SK-N-SH (cell line): ENCODE measurements at regions not wholly inside any gene's neighbourhood (a gene's known extent, or its start where the extent isn't known, plus 50 kb on each side); places are given as distances from the start of the nearest gene placed in this dataset.

Experiments used
- CTCF ChIA-PET: fragments of 300-600, 350-600 bp; formaldehyde crosslinking; extraction: SDS; loops from one replicate; lab custom pipeline; 2021; lab: Yijun Ruan, JAX
- POLR2A ChIA-PET: fragments of 350-600 bp; sonication (Branson Sonifier 250); formaldehyde crosslinking; extraction: SDS; loops from one replicate; lab custom pipeline; 2020; ENCODE audit warnings: antibody characterized with exemption, inconsistent platforms; lab: Yijun Ruan, JAX
- DNase-seq: peaks from one replicate; pipeline ENCODE4 v3.0.0; 2012
- H2AFZ ChIP-seq: fragments of 200-600 bp; sonication (generic); 2 replicates; pipeline ENCODE4 v1.8.1; 2016; ENCODE audit warnings: antibody characterized with exemption, mild to moderate bottlenecking, low read depth
- H3F3A ChIP-seq: fragments of 200-600 bp; sonication (generic); replicated peaks from 2 replicates; pipeline ENCODE3; 2016; ENCODE audit warnings: antibody characterized with exemption, mild to moderate bottlenecking; ENCODE audit not compliant: insufficient read depth
- H3K27ac ChIP-seq, 2 experiments: fragments of 200-500 bp in 1 of 2; fragments of 200-600 bp in 1 of 2; sonication (Bioruptor generic) in 1 of 2; sonication (generic), shearing (Covaris generic) in 1 of 2; 2 replicates each; pipeline versions ENCODE4 v1.5.1 to v1.6.1; 2014 to 2016; ENCODE audit warnings: low read depth in 2 of 2, inconsistent platforms in 1 of 2, low read length in 1 of 2, mild to moderate bottlenecking in 1 of 2, mixed read lengths in 1 of 2
- H3K27me3 ChIP-seq: fragments of 200-600 bp; sonication (generic), shearing (Covaris generic); 2 replicates; pipeline ENCODE4 v1.6.1; 2016; ENCODE audit warnings: mixed run types; ENCODE audit not compliant: insufficient read depth
- H3K36me3 ChIP-seq, 2 experiments: fragments of 200-500 bp in 1 of 2; fragments of 200-600 bp in 1 of 2; sonication (Bioruptor generic) in 1 of 2; sonication (generic) in 1 of 2; replicated peaks in 1 of 2; 2 replicates each; pipeline versions ENCODE3 to v1.5.1; 2014 to 2016; ENCODE audit warnings: low read length in 1 of 2, mild to moderate bottlenecking in 1 of 2; ENCODE audit not compliant: insufficient read depth in 2 of 2, control insufficient read depth in 1 of 2
- H3K4me1 ChIP-seq, 2 experiments: fragments of 200-500 bp in 1 of 2; fragments of 200-600 bp in 1 of 2; sonication (Bioruptor generic) in 1 of 2; sonication (generic), shearing (Covaris generic) in 1 of 2; 2 replicates each; pipeline versions ENCODE4 v1.5.1 to v1.6.1; 2014 to 2016; ENCODE audit warnings: low read depth in 1 of 2, low read length in 1 of 2, mixed run types in 1 of 2; ENCODE audit not compliant: insufficient read depth in 2 of 2, control insufficient read depth in 1 of 2
- H3K4me2 ChIP-seq: fragments of 200-600 bp; sonication (generic), shearing (Covaris generic); 2 replicates; pipeline ENCODE4 v1.6.1; 2017; ENCODE audit warnings: mixed run types
- H3K4me3 ChIP-seq, 2 experiments: fragments of 200-500 bp in 1 of 2; fragments of 200-600 bp in 1 of 2; sonication (Bioruptor generic) in 1 of 2; sonication (generic), shearing (Covaris generic) in 1 of 2; 2 replicates each; pipeline versions ENCODE4 v1.5.1 to v1.8.1; 2014 to 2016; ENCODE audit warnings: low read depth in 2 of 2, inconsistent platforms in 1 of 2, low read length in 1 of 2, mild to moderate bottlenecking in 1 of 2, mixed read lengths in 1 of 2, moderate library complexity in 1 of 2
- H3K79me2 ChIP-seq: fragments of 200-600 bp; sonication (generic); 2 replicates; pipeline ENCODE4 v1.8.1; 2017; ENCODE audit warnings: mild to moderate bottlenecking; ENCODE audit not compliant: insufficient read depth
- H3K9ac ChIP-seq: fragments of 200-600 bp; sonication (generic); 2 replicates; pipeline ENCODE4 v1.6.1; 2017; ENCODE audit warnings: mixed run types
- H3K9me2 ChIP-seq: fragments of 200-600 bp; sonication (generic); 2 replicates; pipeline ENCODE4 v1.6.1; 2017; ENCODE audit warnings: mixed run types
- H3K9me3 ChIP-seq: fragments of 200-600 bp; sonication (generic); 2 replicates; pipeline ENCODE4 v1.6.1; 2017; ENCODE audit warnings: mixed run types, mild to moderate bottlenecking, moderate library complexity
- H4K20me1 ChIP-seq: fragments of 200-600 bp; sonication (generic); 2 replicates; pipeline ENCODE4 v1.6.1; 2017; ENCODE audit warnings: mild to moderate bottlenecking, mixed run types; ENCODE audit not compliant: insufficient read depth
- CHD2 ChIP-seq: fragments of 150-350 bp; IDR thresholded peaks from 2 replicates; pipeline ENCODE4 v1.6.1; 2018; ENCODE audit warnings: low read length; ENCODE audit not compliant: partially characterized antibody
- ELF1 ChIP-seq: IDR thresholded peaks from 2 replicates; pipeline ENCODE4 v1.4.0; 2012
- EP300 ChIP-seq, 2 experiments: IDR thresholded peaks; 2 replicates each; pipeline versions ENCODE4 v1.4.0 to v1.6.1; 2012; ENCODE audit warnings: borderline replicate concordance in 1 of 2, low read depth in 1 of 2, low read length in 1 of 2
- EZH2phosphoT487 ChIP-seq: fragments of 200-600 bp; sonication (generic); IDR thresholded peaks from 2 replicates; pipeline ENCODE4 v1.6.1; 2017; ENCODE audit warnings: low read depth, mixed run types, mild to moderate bottlenecking, antibody characterized with exemption, moderate library complexity, borderline replicate concordance
- FOSL2 ChIP-seq: IDR thresholded peaks from 2 replicates; pipeline ENCODE4 v1.4.0; 2012; ENCODE audit warnings: low read depth, mild to moderate bottlenecking, moderate library complexity, borderline replicate concordance
- FOXM1 ChIP-seq: IDR thresholded peaks from 2 replicates; pipeline ENCODE4 v1.4.0; 2012; ENCODE audit warnings: low read depth, mild to moderate bottlenecking
- GABPA ChIP-seq: IDR thresholded peaks from 2 replicates; pipeline ENCODE4 v1.4.0; 2012; ENCODE audit warnings: low read depth, mild to moderate bottlenecking
- JUND ChIP-seq: IDR thresholded peaks from 2 replicates; pipeline ENCODE4 v1.4.0; 2012
- MEF2A ChIP-seq: IDR thresholded peaks from 2 replicates; pipeline ENCODE4 v1.4.0; 2012; ENCODE audit warnings: low read depth, borderline replicate concordance
- MXI1 ChIP-seq: IDR thresholded peaks from 2 replicates; pipeline ENCODE4 v1.6.1; 2012; ENCODE audit warnings: mild to moderate bottlenecking, low read depth, low read length, improper control_type of control experiment
- NFIC ChIP-seq: IDR thresholded peaks from 2 replicates; pipeline ENCODE4 v1.4.0; 2012; ENCODE audit warnings: borderline replicate concordance
- NRF1 ChIP-seq: IDR thresholded peaks from 2 replicates; pipeline ENCODE4 v1.6.1; 2012; ENCODE audit warnings: low read depth, mild to moderate bottlenecking, low read length
- POLR2AphosphoS5 ChIP-seq: IDR thresholded peaks from 2 replicates; pipeline ENCODE4 v1.6.1; 2012; ENCODE audit warnings: low read depth, low read length
- RAD21 ChIP-seq: IDR thresholded peaks from 2 replicates; pipeline ENCODE4 v1.6.1; 2012; ENCODE audit warnings: mild to moderate bottlenecking, low read length
- RXRA ChIP-seq: IDR thresholded peaks from 2 replicates; pipeline ENCODE4 v1.4.0; 2012; ENCODE audit warnings: low read depth, mild to moderate bottlenecking, borderline replicate concordance
- SIN3A ChIP-seq: IDR thresholded peaks from 2 replicates; pipeline ENCODE4 v1.6.1; 2012; ENCODE audit warnings: low read depth, mild to moderate bottlenecking, low read length, moderate library complexity, borderline replicate concordance
- TAF1 ChIP-seq: IDR thresholded peaks from 2 replicates; pipeline ENCODE4 v1.6.1; 2012; ENCODE audit warnings: low read depth, mild to moderate bottlenecking, low read length, moderate library complexity, borderline replicate concordance
- TCF12 ChIP-seq: IDR thresholded peaks from 2 replicates; pipeline ENCODE4 v1.4.0; 2012
- YY1 ChIP-seq: IDR thresholded peaks from 2 replicates; pipeline ENCODE4 v1.4.0; 2012; ENCODE audit warnings: low read depth, mild to moderate bottlenecking
- WGBS: methylation state at CpG from one replicate; pipeline ENCODE4 v1.1.6; 2017; ENCODE audit warnings: low lambda C conversion rate; 5-methylcytosine and 5-hydroxymethylcytosine counted together
- TF ChIP-seq, protein P1 (sequence below): fragments of 200-600 bp; sonication (generic); IDR thresholded peaks from 2 replicates; pipeline ENCODE4 v1.6.1; 2017; ENCODE audit warnings: antibody characterized with exemption, mild to moderate bottlenecking, moderate library complexity
- TF ChIP-seq, protein P2 (sequence below): fragments of 150-350 bp; IDR thresholded peaks from 2 replicates; pipeline ENCODE4 v1.6.1; 2017; ENCODE audit warnings: antibody characterized with exemption, low read length, low read depth, borderline replicate concordance
- TF ChIP-seq, protein P3 (sequence below): IDR thresholded peaks from 2 replicates; pipeline ENCODE4 v1.4.0; 2012; ENCODE audit warnings: low read depth
- TF ChIP-seq, protein P4 (sequence below): IDR thresholded peaks from 2 replicates; pipeline ENCODE4 v1.6.1; 2012; ENCODE audit warnings: mild to moderate bottlenecking, low read depth, low read length, moderate library complexity

DNA sequence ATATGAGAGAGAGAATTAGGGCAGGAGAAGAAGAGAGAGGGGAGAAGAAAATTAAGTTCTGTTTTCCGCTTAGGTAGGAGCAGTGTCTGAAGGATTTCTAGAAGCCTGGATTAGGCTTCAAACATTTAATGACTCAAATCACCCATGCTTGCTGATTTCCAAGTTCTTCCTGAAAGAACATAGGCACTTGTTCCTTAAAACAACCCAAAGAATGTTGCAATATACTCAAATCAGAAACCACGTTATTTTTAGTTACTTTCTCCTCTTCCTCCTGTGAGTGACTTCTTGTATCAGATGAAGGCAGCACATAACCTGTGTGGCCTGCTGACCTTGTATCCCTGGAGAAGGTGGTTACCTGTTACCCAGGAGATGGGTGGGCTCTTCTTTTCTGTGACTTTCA lies 351.5 kb upstream of the KLF4 start:
- POLR2A ChIA-PET: no interaction called here
- Histone ChIP-seq H3K4me3 (no peak overlapping the region), H3K9me2 (no peaks in the 10 kb centered on the region), H3K4me1 (no peaks in the 10 kb centered on the region), H3K79me2 (no peaks in the 10 kb centered on the region), H3K4me2 (no peak overlapping the region), H3F3A (no peaks in the 10 kb centered on the region), H3K9me3 (no peaks in the 10 kb centered on the region), H4K20me1 (no peaks in the 10 kb centered on the region), H3K27ac (no peak overlapping the region), H3K9ac (no peak overlapping the region), H2AFZ (no peak overlapping the region), H3K27me3 (no peaks in the 10 kb centered on the region; the same call in 1 of the 2 replicates), H3K36me3 (no peaks in the 10 kb centered on the region)
- CTCF ChIA-PET: interaction anchor here (1.0 kb wide), 1 partner anchor 11 kb away, joined by 3 read pairs; no protein-coding TSS in a partner anchor
- 25% methylated on average over 2 of the region's 2 CpGs for WGBS
- DNase-seq: no peak
- TF ChIP-seq NRF1 (no peak), FOSL2 (no peak), RXRA (no peak), TAF1 (no peak), GABPA (no peak), POLR2AphosphoS5 (no peak), CHD2 (no peak), EP300 (IDR thresholded peaks at IDR 0.05; ENCODE audit: borderline replicate concordance in 1 of 2, low read depth in 1 of 2, low read length in 1 of 2) (no peak), TCF12 (no peak), NFIC (no peak), SIN3A (no peak), ELF1 (no peak)
- TF ChIP-seq, protein P1, sequence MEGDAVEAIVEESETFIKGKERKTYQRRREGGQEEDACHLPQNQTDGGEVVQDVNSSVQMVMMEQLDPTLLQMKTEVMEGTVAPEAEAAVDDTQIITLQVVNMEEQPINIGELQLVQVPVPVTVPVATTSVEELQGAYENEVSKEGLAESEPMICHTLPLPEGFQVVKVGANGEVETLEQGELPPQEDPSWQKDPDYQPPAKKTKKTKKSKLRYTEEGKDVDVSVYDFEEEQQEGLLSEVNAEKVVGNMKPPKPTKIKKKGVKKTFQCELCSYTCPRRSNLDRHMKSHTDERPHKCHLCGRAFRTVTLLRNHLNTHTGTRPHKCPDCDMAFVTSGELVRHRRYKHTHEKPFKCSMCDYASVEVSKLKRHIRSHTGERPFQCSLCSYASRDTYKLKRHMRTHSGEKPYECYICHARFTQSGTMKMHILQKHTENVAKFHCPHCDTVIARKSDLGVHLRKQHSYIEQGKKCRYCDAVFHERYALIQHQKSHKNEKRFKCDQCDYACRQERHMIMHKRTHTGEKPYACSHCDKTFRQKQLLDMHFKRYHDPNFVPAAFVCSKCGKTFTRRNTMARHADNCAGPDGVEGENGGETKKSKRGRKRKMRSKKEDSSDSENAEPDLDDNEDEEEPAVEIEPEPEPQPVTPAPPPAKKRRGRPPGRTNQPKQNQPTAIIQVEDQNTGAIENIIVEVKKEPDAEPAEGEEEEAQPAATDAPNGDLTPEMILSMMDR: no peak
- TF ChIP-seq, protein P2, sequence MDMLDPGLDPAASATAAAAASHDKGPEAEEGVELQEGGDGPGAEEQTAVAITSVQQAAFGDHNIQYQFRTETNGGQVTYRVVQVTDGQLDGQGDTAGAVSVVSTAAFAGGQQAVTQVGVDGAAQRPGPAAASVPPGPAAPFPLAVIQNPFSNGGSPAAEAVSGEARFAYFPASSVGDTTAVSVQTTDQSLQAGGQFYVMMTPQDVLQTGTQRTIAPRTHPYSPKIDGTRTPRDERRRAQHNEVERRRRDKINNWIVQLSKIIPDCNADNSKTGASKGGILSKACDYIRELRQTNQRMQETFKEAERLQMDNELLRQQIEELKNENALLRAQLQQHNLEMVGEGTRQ: no peak
- TF ChIP-seq, protein P3, sequence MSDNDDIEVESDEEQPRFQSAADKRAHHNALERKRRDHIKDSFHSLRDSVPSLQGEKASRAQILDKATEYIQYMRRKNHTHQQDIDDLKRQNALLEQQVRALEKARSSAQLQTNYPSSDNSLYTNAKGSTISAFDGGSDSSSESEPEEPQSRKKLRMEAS: no peak

DNA sequence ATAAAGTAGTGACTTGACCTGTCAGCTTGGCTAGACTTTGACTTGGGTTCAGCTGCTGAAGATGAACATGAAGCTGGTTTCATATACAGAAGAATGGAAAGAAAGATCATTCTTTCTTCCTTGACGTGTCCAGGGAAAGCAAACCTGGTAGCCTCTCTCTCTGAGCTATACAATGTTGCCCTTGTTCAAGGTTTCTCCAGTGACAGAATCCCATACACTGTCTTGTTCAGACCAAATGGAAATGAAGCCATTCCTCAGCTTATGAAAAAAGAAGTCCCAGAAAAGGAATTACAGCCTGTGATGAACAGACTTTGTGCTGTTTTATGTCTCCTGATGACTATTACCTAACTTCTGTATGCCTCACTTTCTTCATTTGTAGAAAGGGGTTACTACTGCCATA lies 349.8 kb upstream of the KLF4 start:
- no peaks in the 10 kb centered on the region for H3K79me2 ChIP-seq
- ChIA-PET POLR2A (no interaction called here), CTCF (no interaction called here)
- H3F3A ChIP-seq: no peaks in the 10 kb centered on the region
- H3K36me3 ChIP-seq: no peaks in the 10 kb centered on the region
- H3K4me2 ChIP-seq: no peak overlapping the region
- no peak overlapping the region for H2AFZ ChIP-seq
- H3K9ac ChIP-seq: no peak overlapping the region
- H3K4me3 ChIP-seq: no peak overlapping the region
- 14% methylated on average over 1 of the region's 1 CpG for WGBS
- DNase-seq: no peak
- H3K4me1 ChIP-seq: no peaks in the 10 kb centered on the region
- H3K9me2 ChIP-seq: no peaks in the 10 kb centered on the region
- no peak overlapping the region for H3K27ac ChIP-seq
- H3K27me3 ChIP-seq: no peaks in the 10 kb centered on the region; the same call in 1 of the 2 replicates
- no peaks in the 10 kb centered on the region for H3K9me3 ChIP-seq
- H4K20me1 ChIP-seq: no peaks in the 10 kb centered on the region
- TF ChIP-seq, protein P4, sequence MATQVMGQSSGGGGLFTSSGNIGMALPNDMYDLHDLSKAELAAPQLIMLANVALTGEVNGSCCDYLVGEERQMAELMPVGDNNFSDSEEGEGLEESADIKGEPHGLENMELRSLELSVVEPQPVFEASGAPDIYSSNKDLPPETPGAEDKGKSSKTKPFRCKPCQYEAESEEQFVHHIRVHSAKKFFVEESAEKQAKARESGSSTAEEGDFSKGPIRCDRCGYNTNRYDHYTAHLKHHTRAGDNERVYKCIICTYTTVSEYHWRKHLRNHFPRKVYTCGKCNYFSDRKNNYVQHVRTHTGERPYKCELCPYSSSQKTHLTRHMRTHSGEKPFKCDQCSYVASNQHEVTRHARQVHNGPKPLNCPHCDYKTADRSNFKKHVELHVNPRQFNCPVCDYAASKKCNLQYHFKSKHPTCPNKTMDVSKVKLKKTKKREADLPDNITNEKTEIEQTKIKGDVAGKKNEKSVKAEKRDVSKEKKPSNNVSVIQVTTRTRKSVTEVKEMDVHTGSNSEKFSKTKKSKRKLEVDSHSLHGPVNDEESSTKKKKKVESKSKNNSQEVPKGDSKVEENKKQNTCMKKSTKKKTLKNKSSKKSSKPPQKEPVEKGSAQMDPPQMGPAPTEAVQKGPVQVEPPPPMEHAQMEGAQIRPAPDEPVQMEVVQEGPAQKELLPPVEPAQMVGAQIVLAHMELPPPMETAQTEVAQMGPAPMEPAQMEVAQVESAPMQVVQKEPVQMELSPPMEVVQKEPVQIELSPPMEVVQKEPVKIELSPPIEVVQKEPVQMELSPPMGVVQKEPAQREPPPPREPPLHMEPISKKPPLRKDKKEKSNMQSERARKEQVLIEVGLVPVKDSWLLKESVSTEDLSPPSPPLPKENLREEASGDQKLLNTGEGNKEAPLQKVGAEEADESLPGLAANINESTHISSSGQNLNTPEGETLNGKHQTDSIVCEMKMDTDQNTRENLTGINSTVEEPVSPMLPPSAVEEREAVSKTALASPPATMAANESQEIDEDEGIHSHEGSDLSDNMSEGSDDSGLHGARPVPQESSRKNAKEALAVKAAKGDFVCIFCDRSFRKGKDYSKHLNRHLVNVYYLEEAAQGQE: no peak
- TF ChIP-seq MEF2A (no peak), RAD21 (no peak), MXI1 (no peak), FOXM1 (no peak), POLR2AphosphoS5 (no peak), JUND (no peak), ELF1 (no peak), RXRA (no peak), EP300 (IDR thresholded peaks at IDR 0.05; ENCODE audit: borderline replicate concordance in 1 of 2, low read depth in 1 of 2, low read length in 1 of 2) (no peak), EZH2phosphoT487 (no peak), YY1 (no peak)
- TF ChIP-seq, protein P2: no peak
